ENCODE measurements at regions not wholly inside any gene's neighbourhood (a gene's known extent, or its start where the extent isn't known, plus 50 kb on each side); places are given as distances from the start of the nearest gene placed in this dataset.

- Histone ChIP-seq H3K27ac (ENCODE audit: insufficient read depth, low read length) (no peak overlapping the region), H2BK5ac (ENCODE audit: low read depth, low read length, poor library complexity, severe bottlenecking) (no peak overlapping the region), H3K56ac (ENCODE audit: extremely low read depth, insufficient read depth, low read length) (no peak overlapping the region), H3K27me3 (ENCODE audit: control insufficient read depth, insufficient read depth, low read length) (no peaks in the 10 kb centered on the region), H2AK9ac (replicated peaks; ENCODE audit: low read depth, low read length, poor library complexity) (no peak overlapping the region), H3K14ac (replicated peaks; ENCODE audit: low read depth, low read length) (no peak overlapping the region), H3K9ac (ENCODE audit: low read depth, low read length) (no peak overlapping the region), H3K4me1 (ENCODE audit: control insufficient read depth, insufficient read depth, low read length) (no peaks in the 10 kb centered on the region), H4K5ac (ENCODE audit: low read depth, low read length) (no peak overlapping the region), H3K4ac (ENCODE audit: low read depth, low read length) (no peak overlapping the region), H2BK120ac (ENCODE audit: low read depth, low read length) (no peak overlapping the region), H3K18ac (ENCODE audit: low read depth, low read length) (no peak overlapping the region), H2BK20ac (ENCODE audit: low read depth, low read length) (no peak overlapping the region), H3K79me1 (ENCODE audit: low read depth in 1 of 2, low read length in 2 of 2) (no peaks in the 10 kb centered on the region), H3K4me2 (ENCODE audit: low read depth, low read length) (no peak overlapping the region), H2BK15ac (ENCODE audit: low read depth, low read length) (no peak overlapping the region), H2AK5ac (ENCODE audit: low read depth, low read length) (no peak overlapping the region), H3K9me1 (ENCODE audit: insufficient read depth, low read length) (no peaks in the 10 kb centered on the region), H3K36me3 (ENCODE audit: control insufficient read depth, insufficient read depth, low read length) (no peaks in the 10 kb centered on the region), H4K20me1 (ENCODE audit: insufficient read depth, low read length) (no peaks in the 10 kb centered on the region), H3K23ac (ENCODE audit: low read depth, low read length) (no peak overlapping the region), H2AFZ (replicated peaks; ENCODE audit: low read length, poor library complexity) (no peak overlapping the region), H4K91ac (ENCODE audit: insufficient read depth, low read depth, low read length) (no peak overlapping the region), H4K8ac (ENCODE audit: low read depth in 2 of 2, low read length in 2 of 2) (no peak overlapping the region), H3K9me3 (ENCODE audit: control insufficient read depth, insufficient read depth, low read length) (peaks cover 3% of the 10 kb centered on the region), H3K4me3 (ENCODE audit: insufficient read depth, low read depth, low read length) (no peak overlapping the region)
- dilution Hi-C loops (cut with HindIII; ENCODE audit: low sequenced_read_pairs, unreplicated experiment), result no loop called here
- TF ChIP-seq MXI1 (IDR thresholded peaks at IDR 0.05; ENCODE audit: borderline replicate concordance, low read depth, low read length) (no peak), RAD21 (IDR thresholded peaks at IDR 0.05; ENCODE audit: low read length) (no peak), USF2 (IDR thresholded peaks at IDR 0.05; ENCODE audit: low read depth, low read length) (no peak), FOS (IDR thresholded peaks at IDR 0.05; ENCODE audit: low read depth, low read length) (no peak), RFX5 (IDR thresholded peaks at IDR 0.05; ENCODE audit: low read depth, low read length) (no peak), BHLHE40 (IDR thresholded peaks at IDR 0.05; ENCODE audit: low read depth, low read length) (no peak), SMC3 (IDR thresholded peaks at IDR 0.05; ENCODE audit: low read depth, low read length) (no peak)
- TF ChIP-seq, protein P1, sequence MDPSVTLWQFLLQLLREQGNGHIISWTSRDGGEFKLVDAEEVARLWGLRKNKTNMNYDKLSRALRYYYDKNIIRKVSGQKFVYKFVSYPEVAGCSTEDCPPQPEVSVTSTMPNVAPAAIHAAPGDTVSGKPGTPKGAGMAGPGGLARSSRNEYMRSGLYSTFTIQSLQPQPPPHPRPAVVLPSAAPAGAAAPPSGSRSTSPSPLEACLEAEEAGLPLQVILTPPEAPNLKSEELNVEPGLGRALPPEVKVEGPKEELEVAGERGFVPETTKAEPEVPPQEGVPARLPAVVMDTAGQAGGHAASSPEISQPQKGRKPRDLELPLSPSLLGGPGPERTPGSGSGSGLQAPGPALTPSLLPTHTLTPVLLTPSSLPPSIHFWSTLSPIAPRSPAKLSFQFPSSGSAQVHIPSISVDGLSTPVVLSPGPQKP (IDR thresholded peaks at IDR 0.05; ENCODE audit: borderline replicate concordance, low read depth, low read length), result no peak
- no TSS peak for BruUV-seq (replicated peaks)
- intact Hi-C loops (cut with micrococcal nuclease), result no loop called here
- CTCF ChIA-PET, result no interaction called here
- ATAC-seq (ENCODE audit: low read depth) (no peak), DNase-seq (no peak)
- in situ Hi-C loops (cut with MboI; ENCODE audit: low sequenced_read_pairs), result no loop called here
- whole genome bisulfite sequencing, 2 experiments (ENCODE audit: extremely low coverage in 2 of 2, insufficient read length in 1 of 2), result no CpG with 5 or more reads among the region's 4 CpGs
- POLR2A ChIA-PET (ENCODE audit: unreplicated experiment), result no interaction called here
These were observed 653.0 kb upstream of the RORB start for GRCh38 chr9:73844135-73844534.

Data from IMR-90 (cell line).